ENCODE measurements at regions not wholly inside any gene's neighbourhood (a gene's known extent, or its start where the extent isn't known, plus 50 kb on each side); places are given as distances from the start of the nearest gene placed in this dataset.
A peak's percentile ranks its signal among the peaks of the same experiment; 100 is the strongest.
"Not testable (repeated sequence)": the region's sequence is repeated elsewhere in the genome, so short reads cannot be mapped to it uniquely, and the experiment has no call there.

DNA sequence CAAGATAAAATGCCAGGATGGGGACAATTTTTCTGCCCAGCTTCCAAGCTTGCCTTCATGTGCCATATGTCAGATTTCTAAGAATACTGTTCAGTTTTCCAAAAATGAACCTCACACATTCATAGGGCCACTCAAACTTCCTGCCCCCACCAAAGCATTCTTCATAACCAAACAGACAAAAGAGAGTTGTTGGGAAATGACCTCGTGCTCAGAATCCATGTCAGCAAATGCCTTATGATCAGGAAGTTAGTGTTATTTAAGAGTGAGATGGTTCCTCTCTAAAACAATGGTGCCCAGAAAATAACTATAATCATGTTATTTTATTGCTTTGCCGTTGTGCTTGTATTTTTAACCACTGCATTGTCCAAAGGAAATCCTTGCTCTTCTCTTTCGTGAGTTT, 208.2 kb downstream of the ZNF608 start:
- Histone ChIP-seq H3K4me1 (ENCODE audit: control insufficient read depth in 3 of 3, insufficient read depth in 3 of 3, low read length in 3 of 3) (peaks cover 0 to 9% (median 3%) of the 10 kb centered on the region in 3 donors), H3K27ac (ENCODE audit: low read depth, low read length) (peak overlapping the region; percentile 67), H3K9me3 (ENCODE audit: control insufficient read depth in 3 of 3, low read length in 3 of 3) (no peaks in the 10 kb centered on the region), H3K9ac (ENCODE audit: low read depth in 1 of 3, low read length in 3 of 3) (no peak overlapping the region), H3K4me3 (ENCODE audit: low read length in 3 of 3) (no peak overlapping the region), H3K27me3 (ENCODE audit: control insufficient read depth in 3 of 3, insufficient read depth in 3 of 3, low read length in 3 of 3) (no peaks in the 10 kb centered on the region), H3K36me3 (ENCODE audit: control insufficient read depth in 3 of 3, insufficient read depth in 3 of 3, low read length in 3 of 3) (no peaks in the 10 kb centered on the region)

DNA sequence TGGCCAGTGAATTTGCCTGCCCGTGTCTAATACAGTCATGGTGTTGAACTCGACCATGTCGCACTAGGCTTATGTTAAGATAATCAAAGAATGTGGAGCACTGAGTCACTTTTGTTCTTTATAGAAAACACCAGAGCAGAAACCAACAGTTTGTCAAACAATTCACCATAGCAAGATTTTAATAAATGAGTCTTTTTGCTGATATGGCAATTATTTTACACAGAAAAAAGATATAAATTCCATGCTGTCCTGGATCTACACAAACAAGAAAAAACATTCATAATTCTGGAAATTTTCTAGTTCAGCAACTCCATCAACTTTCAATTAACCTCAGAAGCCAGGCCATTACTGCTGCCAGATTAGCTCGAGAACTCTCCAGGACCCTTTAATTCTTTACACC, 208.9 kb downstream of the ZNF608 start:
- no peak overlapping the region for H3K9ac ChIP-seq (ENCODE audit: low read depth in 1 of 3, low read length in 3 of 3)
- H3K4me1 ChIP-seq (ENCODE audit: control insufficient read depth in 3 of 3, insufficient read depth in 3 of 3, low read length in 3 of 3), result peaks cover 0 to 9% (median 3%) of the 10 kb centered on the region in 3 donors
- peak overlapping the region; percentile 67 for H3K27ac ChIP-seq (ENCODE audit: low read depth, low read length)
- no peaks in the 10 kb centered on the region for H3K27me3 ChIP-seq (ENCODE audit: control insufficient read depth in 3 of 3, insufficient read depth in 3 of 3, low read length in 3 of 3)
- no peaks in the 10 kb centered on the region for H3K36me3 ChIP-seq (ENCODE audit: control insufficient read depth in 3 of 3, insufficient read depth in 3 of 3, low read length in 3 of 3)
- no peaks in the 10 kb centered on the region for H3K9me3 ChIP-seq (ENCODE audit: control insufficient read depth in 3 of 3, low read length in 3 of 3)
- H3K4me3 ChIP-seq (ENCODE audit: low read length in 3 of 3), result no peak overlapping the region

DNA sequence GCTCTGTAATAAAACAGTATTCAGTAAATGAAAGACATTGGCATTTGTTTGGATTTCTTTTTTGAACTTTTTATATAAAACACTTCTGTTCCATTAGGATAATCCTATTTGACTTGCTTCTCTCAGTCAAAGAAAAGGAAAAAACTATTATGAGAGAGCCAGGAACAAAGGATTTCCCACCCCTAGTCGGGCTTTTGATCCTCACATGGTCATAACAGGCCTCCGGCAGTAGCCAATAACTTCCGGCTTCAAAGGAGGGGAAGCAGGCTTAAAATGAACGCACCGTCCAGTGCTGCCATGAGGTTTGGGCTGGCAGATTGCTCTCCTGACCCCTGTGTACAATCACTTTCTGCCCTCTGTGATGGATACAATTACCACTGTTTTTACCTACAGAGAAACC, 209.3 kb downstream of the ZNF608 start:
- no peaks in the 10 kb centered on the region for H3K36me3 ChIP-seq (ENCODE audit: control insufficient read depth in 3 of 3, insufficient read depth in 3 of 3, low read length in 3 of 3)

DNA sequence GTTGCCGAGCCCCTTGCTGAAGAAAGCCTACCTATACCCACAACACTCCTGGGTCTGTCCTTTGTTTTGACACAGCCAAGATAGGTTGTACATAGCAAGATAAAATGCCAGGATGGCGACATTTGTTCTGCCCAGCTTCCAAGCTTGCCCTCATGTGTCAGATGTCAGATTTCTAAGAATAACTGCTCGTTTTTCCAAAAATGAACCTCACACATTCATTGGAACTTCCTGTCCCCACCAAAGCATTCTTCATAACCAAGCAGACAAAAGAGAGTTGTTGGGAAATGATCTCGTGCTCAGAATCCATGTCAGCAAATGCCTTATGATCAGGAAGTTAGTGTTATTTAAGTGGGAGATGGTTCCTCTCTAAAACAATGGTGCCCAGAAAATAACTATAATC, 210.1 kb downstream of the ZNF608 start:
- Histone ChIP-seq H3K27me3 (ENCODE audit: control insufficient read depth in 3 of 3, insufficient read depth in 3 of 3, low read length in 3 of 3) (no peaks in the 10 kb centered on the region), H3K27ac (ENCODE audit: low read depth, low read length) (peak overlapping the region; percentile 67), H3K4me1 (ENCODE audit: control insufficient read depth in 3 of 3, insufficient read depth in 3 of 3, low read length in 3 of 3) (peaks cover 0 to 9% (median 3%) of the 10 kb centered on the region in 3 donors), H3K9ac (ENCODE audit: low read depth in 1 of 3, low read length in 3 of 3) (no peak overlapping the region), H3K4me3 (ENCODE audit: low read length in 3 of 3) (no peak overlapping the region), H3K36me3 (ENCODE audit: control insufficient read depth in 3 of 3, insufficient read depth in 3 of 3, low read length in 3 of 3) (no peaks in the 10 kb centered on the region), H3K9me3 (ENCODE audit: control insufficient read depth in 3 of 3, low read length in 3 of 3) (no peaks in the 10 kb centered on the region)

More for the DNA sequence above, 209.3 kb downstream of the ZNF608 start:
- Histone ChIP-seq H3K4me3 (ENCODE audit: low read length in 3 of 3) (no peak overlapping the region), H3K9ac (ENCODE audit: low read depth in 1 of 3, low read length in 3 of 3) (no peak overlapping the region), H3K27ac (ENCODE audit: low read depth, low read length) (peak overlapping the region; percentile 67), H3K4me1 (ENCODE audit: control insufficient read depth in 3 of 3, insufficient read depth in 3 of 3, low read length in 3 of 3) (peaks cover 0 to 9% (median 3%) of the 10 kb centered on the region in 3 donors), H3K9me3 (ENCODE audit: control insufficient read depth in 3 of 3, low read length in 3 of 3) (no peaks in the 10 kb centered on the region), H3K27me3 (ENCODE audit: control insufficient read depth in 3 of 3, insufficient read depth in 3 of 3, low read length in 3 of 3) (no peaks in the 10 kb centered on the region)

DNA sequence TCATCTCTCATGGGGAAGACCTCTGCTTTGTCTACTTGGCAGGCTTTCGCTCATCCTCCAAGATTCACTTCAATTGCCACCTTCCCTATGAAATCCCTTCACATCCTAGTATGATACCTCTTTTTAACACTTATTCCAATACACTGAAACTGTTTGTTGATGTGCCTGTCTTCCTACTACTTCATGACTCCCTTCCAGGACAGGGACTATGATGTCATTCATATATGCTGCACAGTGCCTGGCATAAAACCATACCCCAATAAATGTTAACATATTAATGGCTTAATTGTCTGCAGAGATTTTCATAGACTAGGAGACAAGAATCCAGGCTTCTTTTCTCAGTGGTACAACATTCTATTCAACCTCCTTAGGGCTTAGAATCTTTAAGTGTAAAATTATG, 215.5 kb downstream of the ZNF608 start:
- H3K4me3 ChIP-seq (ENCODE audit: low read length in 3 of 3), result no peak overlapping the region
- H3K4me1 ChIP-seq (ENCODE audit: control insufficient read depth in 3 of 3, insufficient read depth in 3 of 3, low read length in 3 of 3), result peaks cover 0 to 7% (median 2%) of the 10 kb centered on the region in 3 donors
- no peaks in the 10 kb centered on the region for H3K36me3 ChIP-seq (ENCODE audit: control insufficient read depth in 3 of 3, insufficient read depth in 3 of 3, low read length in 3 of 3)
- H3K27ac ChIP-seq (ENCODE audit: low read depth, low read length), result no peak overlapping the region
- H3K9me3 ChIP-seq (ENCODE audit: control insufficient read depth in 3 of 3, low read length in 3 of 3), result no peaks in the 10 kb centered on the region
- H3K9ac ChIP-seq (ENCODE audit: low read depth in 1 of 3, low read length in 3 of 3), result no peak overlapping the region
- H3K27me3 ChIP-seq (ENCODE audit: control insufficient read depth in 3 of 3, insufficient read depth in 3 of 3, low read length in 3 of 3), result no peaks in the 10 kb centered on the region

DNA sequence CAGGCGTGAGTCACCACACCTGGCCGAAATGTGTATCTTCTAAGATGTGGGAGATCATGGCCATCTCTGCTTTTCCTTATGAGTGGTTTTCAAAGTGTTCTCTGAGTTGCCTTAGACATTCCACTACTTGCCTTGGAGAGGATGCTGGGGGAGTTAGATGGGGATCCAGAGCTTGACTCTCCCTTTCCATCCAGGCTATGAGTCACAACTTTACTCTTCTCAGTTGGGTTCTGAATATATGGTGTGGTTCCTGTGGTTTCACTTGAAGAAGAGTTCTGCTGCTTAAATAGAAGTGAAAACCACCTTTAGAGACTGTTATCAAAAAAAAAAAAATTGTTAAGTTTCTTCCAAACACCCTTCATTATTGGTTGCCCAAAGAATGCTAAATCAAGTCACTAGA, 217.6 kb downstream of the ZNF608 start:
- Histone ChIP-seq H3K36me3 (ENCODE audit: control insufficient read depth in 3 of 3, insufficient read depth in 3 of 3, low read length in 3 of 3) (no peaks in the 10 kb centered on the region), H3K27me3 (ENCODE audit: control insufficient read depth in 3 of 3, insufficient read depth in 3 of 3, low read length in 3 of 3) (no peaks in the 10 kb centered on the region), H3K4me1 (ENCODE audit: control insufficient read depth in 3 of 3, insufficient read depth in 3 of 3, low read length in 3 of 3) (peaks cover 0 to 7% (median 2%) of the 10 kb centered on the region in 3 donors), H3K4me3 (ENCODE audit: low read length in 3 of 3) (no peak overlapping the region), H3K9me3 (ENCODE audit: control insufficient read depth in 3 of 3, low read length in 3 of 3) (no peaks in the 10 kb centered on the region), H3K27ac (ENCODE audit: low read depth, low read length) (no peak overlapping the region), H3K9ac (ENCODE audit: low read depth in 1 of 3, low read length in 3 of 3) (no peak overlapping the region)

DNA sequence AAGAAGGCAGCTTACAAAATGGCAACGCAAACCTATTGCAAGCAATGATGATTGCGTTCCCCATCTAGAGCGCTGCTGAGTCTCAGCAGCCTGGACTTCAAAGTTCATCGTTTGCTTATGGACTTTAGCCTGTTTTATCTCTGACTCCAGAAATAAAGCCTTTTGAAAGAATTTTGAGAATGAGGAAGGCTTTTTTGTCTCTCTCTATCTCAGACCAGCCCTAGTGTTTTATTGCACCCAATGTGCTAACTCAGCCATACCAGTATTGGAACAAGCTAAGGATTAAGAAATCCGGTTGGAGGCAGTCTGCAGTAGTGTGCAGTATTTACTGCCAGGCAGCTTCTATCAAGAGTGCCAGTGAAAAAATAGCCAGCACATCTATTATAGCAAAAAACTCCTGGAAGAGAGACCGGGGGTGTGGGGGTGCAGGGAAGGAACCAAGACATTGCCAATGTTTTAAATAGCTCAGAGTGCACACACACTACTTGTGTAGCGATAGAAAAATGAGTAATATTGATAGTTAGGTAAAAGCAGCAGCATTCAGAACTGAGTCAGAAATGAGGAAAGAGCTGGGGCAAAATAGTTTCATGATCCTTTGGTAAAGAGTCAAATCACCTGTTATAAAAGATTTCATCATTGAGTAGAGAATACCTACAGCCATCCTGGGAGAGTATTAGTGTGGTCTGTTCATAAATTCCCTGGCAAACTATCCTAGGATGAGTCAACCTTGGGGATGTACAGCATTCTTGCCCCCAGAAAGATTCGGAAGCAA, 219.0 kb downstream of the ZNF608 start:
- no peaks in the 10 kb centered on the region for H3K36me3 ChIP-seq (ENCODE audit: control insufficient read depth in 3 of 3, insufficient read depth in 3 of 3, low read length in 3 of 3)
- H3K27ac ChIP-seq (ENCODE audit: low read depth, low read length), result no peak overlapping the region
- peak overlapping the region in 2 of 3 donors; percentile 2 to 9 for H3K4me3 ChIP-seq (ENCODE audit: low read length in 3 of 3)
- H3K4me1 ChIP-seq (ENCODE audit: control insufficient read depth in 3 of 3, insufficient read depth in 3 of 3, low read length in 3 of 3), result peaks cover 0 to 7% (median 2%) of the 10 kb centered on the region in 3 donors
- no peak overlapping the region for H3K9ac ChIP-seq (ENCODE audit: low read depth in 1 of 3, low read length in 3 of 3)
- no peaks in the 10 kb centered on the region for H3K27me3 ChIP-seq (ENCODE audit: control insufficient read depth in 3 of 3, insufficient read depth in 3 of 3, low read length in 3 of 3)
- H3K9me3 ChIP-seq (ENCODE audit: control insufficient read depth in 3 of 3, low read length in 3 of 3), result no peaks in the 10 kb centered on the region

DNA sequence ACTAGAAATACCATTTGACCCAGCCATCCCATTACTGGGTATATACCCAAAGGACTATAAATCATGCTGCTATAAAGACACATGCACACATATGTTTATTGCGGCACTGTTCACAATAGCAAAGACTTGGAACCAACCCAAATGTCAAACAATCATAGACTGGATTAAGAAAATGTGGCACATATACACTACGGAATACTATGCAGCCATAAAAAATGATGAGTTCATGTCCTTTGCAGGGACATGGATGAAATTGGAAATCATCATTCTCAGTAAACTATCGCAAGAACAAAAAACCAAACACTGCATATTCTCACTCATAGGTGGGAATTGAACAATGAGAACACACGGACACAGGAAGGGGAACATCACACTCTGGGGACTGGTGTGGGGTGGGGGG, 220.4 kb downstream of the ZNF608 start:
- not testable (repeated sequence) for H3K4me1 ChIP-seq (ENCODE audit: control insufficient read depth in 3 of 3, insufficient read depth in 3 of 3, low read length in 3 of 3); H3K27me3 ChIP-seq (ENCODE audit: control insufficient read depth in 3 of 3, insufficient read depth in 3 of 3, low read length in 3 of 3); H3K9me3 ChIP-seq (ENCODE audit: control insufficient read depth in 3 of 3, low read length in 3 of 3); H3K4me3 ChIP-seq (ENCODE audit: low read length in 3 of 3); H3K27ac ChIP-seq (ENCODE audit: low read depth, low read length); H3K36me3 ChIP-seq (ENCODE audit: control insufficient read depth in 3 of 3, insufficient read depth in 3 of 3, low read length in 3 of 3); H3K9ac ChIP-seq (ENCODE audit: low read depth in 1 of 3, low read length in 3 of 3)

DNA sequence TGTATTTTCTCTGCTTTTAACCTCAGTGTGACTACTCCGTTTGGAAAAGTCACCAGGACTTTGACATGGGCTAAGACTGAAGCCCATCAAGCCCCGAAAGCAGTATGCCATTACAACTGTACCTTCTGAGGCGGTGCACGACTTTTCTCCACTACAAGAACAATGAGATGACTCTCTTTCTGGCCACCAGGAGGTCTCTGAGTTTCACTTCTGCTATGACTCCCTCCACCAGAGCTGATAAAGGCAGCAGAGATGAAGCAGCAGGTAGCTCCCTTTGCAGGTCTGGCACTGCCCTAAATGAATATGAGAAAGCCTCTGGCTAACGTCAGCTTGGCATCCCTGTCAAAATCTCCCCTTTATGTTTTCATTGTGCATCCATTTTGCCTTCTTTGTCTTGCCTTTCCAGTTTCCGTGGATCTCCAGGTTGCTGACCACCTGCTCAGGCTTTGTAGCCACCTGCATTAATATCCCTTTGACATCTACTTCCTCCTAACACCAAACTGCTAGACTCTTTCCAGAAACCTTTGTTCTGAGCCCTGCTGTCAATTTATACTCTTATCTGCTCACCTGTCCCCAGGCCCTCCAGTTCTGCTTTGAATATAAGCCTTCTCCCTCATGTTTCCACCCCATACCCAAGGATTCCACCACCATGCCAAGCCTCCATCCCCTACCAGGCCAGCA, 221.7 kb downstream of the ZNF608 start:
- Histone ChIP-seq H3K9me3 (ENCODE audit: control insufficient read depth in 3 of 3, low read length in 3 of 3) (no peaks in the 10 kb centered on the region), H3K36me3 (ENCODE audit: control insufficient read depth in 3 of 3, insufficient read depth in 3 of 3, low read length in 3 of 3) (no peaks in the 10 kb centered on the region), H3K27ac (ENCODE audit: low read depth, low read length) (no peak overlapping the region), H3K27me3 (ENCODE audit: control insufficient read depth in 3 of 3, insufficient read depth in 3 of 3, low read length in 3 of 3) (no peaks in the 10 kb centered on the region), H3K4me1 (ENCODE audit: control insufficient read depth in 3 of 3, insufficient read depth in 3 of 3, low read length in 3 of 3) (peaks cover 0 to 10% (median 2%) of the 10 kb centered on the region in 3 donors), H3K4me3 (ENCODE audit: low read length in 3 of 3) (no peak overlapping the region), H3K9ac (ENCODE audit: low read depth in 1 of 3, low read length in 3 of 3) (no peak overlapping the region)

DNA sequence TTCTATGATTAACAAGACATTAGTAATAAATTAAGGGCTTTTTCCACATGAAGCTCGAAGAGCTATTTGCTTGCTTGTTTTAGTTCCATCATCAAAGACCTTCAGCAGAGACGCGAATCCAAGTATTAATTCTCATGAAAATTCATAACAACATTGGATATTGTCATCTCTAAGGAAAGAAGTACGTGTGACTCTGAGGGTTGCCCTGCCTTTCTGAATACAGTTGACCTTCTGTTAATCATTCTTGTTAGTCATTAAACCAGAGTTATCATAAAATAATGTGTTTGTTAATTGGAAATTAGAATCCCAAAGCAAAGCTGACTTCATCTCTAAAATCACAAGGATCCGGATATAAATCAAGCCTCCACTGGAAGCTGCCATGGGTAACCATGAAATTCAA, 222.5 kb downstream of the ZNF608 start:
- no peak overlapping the region for H3K4me3 ChIP-seq (ENCODE audit: low read length in 3 of 3)
- H3K27me3 ChIP-seq (ENCODE audit: control insufficient read depth in 3 of 3, insufficient read depth in 3 of 3, low read length in 3 of 3), result no peaks in the 10 kb centered on the region
- H3K9ac ChIP-seq (ENCODE audit: low read depth in 1 of 3, low read length in 3 of 3), result no peak overlapping the region
- H3K27ac ChIP-seq (ENCODE audit: low read depth, low read length), result no peak overlapping the region
- peaks cover 0 to 15% (median 4%) of the 10 kb centered on the region in 3 donors for H3K4me1 ChIP-seq (ENCODE audit: control insufficient read depth in 3 of 3, insufficient read depth in 3 of 3, low read length in 3 of 3)
- no peaks in the 10 kb centered on the region for H3K36me3 ChIP-seq (ENCODE audit: control insufficient read depth in 3 of 3, insufficient read depth in 3 of 3, low read length in 3 of 3)
- H3K9me3 ChIP-seq (ENCODE audit: control insufficient read depth in 3 of 3, low read length in 3 of 3), result no peaks in the 10 kb centered on the region
